WTC11 (cell line): ENCODE measurements at regions not wholly inside any gene's neighbourhood (a gene's known extent, or its start where the extent isn't known, plus 50 kb on each side); places are given as distances from the start of the nearest gene placed in this dataset.

Experiments
- ARID4B ChIP-seq: sonication (generic); formaldehyde crosslinking; IDR thresholded peaks from 2 replicates; pipeline ENCODE4 v1.8.0; 2023; ENCODE audit warnings: missing genetic modification reagents, mild to moderate bottlenecking, borderline replicate concordance
- ATF3 ChIP-seq: sonication (generic); formaldehyde crosslinking; conservative IDR thresholded peaks from 2 replicates; pipeline ENCODE4 v1.8.1; 2022; ENCODE audit warnings: mild to moderate bottlenecking, missing genetic modification reagents
- CBFB ChIP-seq: sonication (generic); formaldehyde crosslinking; IDR thresholded peaks from 2 replicates; pipeline ENCODE4 v1.8.1; 2022; ENCODE audit warnings: mild to moderate bottlenecking, low read depth, missing genetic modification reagents
- CTCF ChIP-seq: fragments of 200-600 bp; IDR thresholded peaks from 2 replicates; pipeline ENCODE4 v1.8.0; 2022; ENCODE audit warnings: antibody characterized with exemption
- ESRRA ChIP-seq: sonication (generic); formaldehyde crosslinking; IDR thresholded peaks from 2 replicates; pipeline ENCODE4 v1.8.1; 2022; ENCODE audit warnings: mild to moderate bottlenecking, missing genetic modification reagents, borderline replicate concordance
- ETV6 ChIP-seq: sonication (generic); formaldehyde crosslinking; IDR thresholded peaks from 2 replicates; pipeline ENCODE4 v1.8.1; 2022; ENCODE audit warnings: mild to moderate bottlenecking, missing genetic modification reagents
- FOXK1 ChIP-seq: sonication (generic); formaldehyde crosslinking; IDR thresholded peaks from 2 replicates; pipeline ENCODE4 v1.8.0; 2022; ENCODE audit warnings: mild to moderate bottlenecking, moderate library complexity, missing genetic modification reagents
- FOXP1 ChIP-seq: sonication (generic); formaldehyde crosslinking; IDR thresholded peaks from 2 replicates; pipeline ENCODE4 v1.8.0; 2022; ENCODE audit warnings: missing genetic modification reagents, mild to moderate bottlenecking, moderate library complexity, borderline replicate concordance
- GABPB1 ChIP-seq: sonication (generic); formaldehyde crosslinking; IDR thresholded peaks from 2 replicates; pipeline ENCODE4 v1.8.1; 2023; ENCODE audit warnings: mild to moderate bottlenecking, missing genetic modification reagents
- MAX ChIP-seq: sonication (generic); formaldehyde crosslinking; IDR thresholded peaks from 2 replicates; pipeline ENCODE4 v1.8.0; 2022; ENCODE audit warnings: mild to moderate bottlenecking, missing genetic modification reagents
- RORB ChIP-seq: fragments of 250-450 bp; sonication (Bioruptor Pico); IDR thresholded peaks from 2 replicates; pipeline ENCODE4 v1.9.0; 2021; ENCODE audit warnings: mild to moderate bottlenecking
- USF1 ChIP-seq: sonication (generic); formaldehyde crosslinking; IDR thresholded peaks from 2 replicates; pipeline ENCODE4 v1.8.0; 2022; ENCODE audit warnings: mild to moderate bottlenecking, missing genetic modification reagents
- ZNF232 ChIP-seq: sonication (generic); formaldehyde crosslinking; IDR thresholded peaks from 2 replicates; pipeline ENCODE4 v1.8.0; 2022; ENCODE audit warnings: mild to moderate bottlenecking, missing genetic modification reagents

- TF ChIP-seq CTCF (no peak), ETV6 (CRISPR knock-in tag) (no peak), ARID4B (CRISPR knock-in tag) (no peak), FOXP1 (CRISPR knock-in tag) (no peak), USF1 (CRISPR knock-in tag) (no peak), FOXK1 (no peak), RORB (CRISPR knock-in tag) (no peak), ESRRA (CRISPR knock-in tag) (no peak), ZNF232 (CRISPR knock-in tag) (no peak), ATF3 (CRISPR knock-in tag) (no peak), MAX (no peak), CBFB (no peak), GABPB1 (CRISPR knock-in tag) (no peak)
These were observed 556.6 kb downstream of the CCER1 start for GRCh38 chr12:90398285-90398836.
